LNCaP clone FGC (cell line): ENCODE measurements at regions not wholly inside any gene's neighbourhood (a gene's known extent, or its start where the extent isn't known, plus 50 kb on each side); places are given as distances from the start of the nearest gene placed in this dataset.

Experiments
- DNase-seq: peaks from one replicate; pipeline ENCODE4 v3.0.0-alpha.2; 2011; ENCODE audit warnings: low read depth
- H3K4me3 ChIP-seq: 2 replicates; pipeline ENCODE4 v1.5.1; 2011; ENCODE audit warnings: mild to moderate bottlenecking, low read depth, low read length, control low read depth
- CTCF ChIP-seq: IDR thresholded peaks from 2 replicates; pipeline ENCODE4 v1.5.1; 2012; ENCODE audit warnings: mild to moderate bottlenecking; ENCODE audit not compliant: control insufficient read depth, insufficient read depth; ENCODE audit errors: extremely low read depth

DNA sequence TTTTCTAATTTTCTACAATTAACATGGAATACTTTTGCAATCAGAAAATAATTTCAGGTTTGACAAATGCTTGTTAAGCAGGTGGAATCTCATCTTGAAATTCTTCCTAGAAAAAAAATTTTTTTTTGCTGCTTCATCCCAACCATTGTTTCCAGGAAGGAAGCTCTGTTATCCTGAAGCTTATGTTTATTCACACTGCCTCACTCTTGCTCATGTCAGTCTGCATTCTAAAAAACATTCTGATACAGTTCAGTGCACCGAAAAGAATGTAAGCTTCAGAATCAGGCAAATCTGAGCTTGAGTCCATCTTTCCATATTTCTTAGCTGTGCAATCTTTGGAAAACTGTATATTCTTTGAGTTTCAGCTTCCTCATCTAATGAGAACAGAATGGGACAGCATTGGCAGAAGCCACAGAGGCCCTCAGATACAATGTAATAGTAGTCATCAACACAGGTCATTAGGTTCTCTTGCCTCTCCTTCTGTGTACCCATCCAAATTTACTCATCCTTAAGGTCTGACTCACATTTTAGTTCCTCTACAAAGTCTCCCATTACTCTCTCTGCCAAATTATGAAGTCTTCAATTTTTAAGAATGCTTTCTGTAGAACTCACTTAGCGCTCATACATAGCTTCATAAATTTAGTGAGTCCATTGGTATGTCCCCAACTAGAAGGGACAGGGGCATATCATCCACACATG lies 881.8 kb upstream of the NR2F2 start:
- H3K4me3 ChIP-seq = no peak overlapping the region
- no peak for TF ChIP-seq CTCF
- no peak for DNase-seq

DNA sequence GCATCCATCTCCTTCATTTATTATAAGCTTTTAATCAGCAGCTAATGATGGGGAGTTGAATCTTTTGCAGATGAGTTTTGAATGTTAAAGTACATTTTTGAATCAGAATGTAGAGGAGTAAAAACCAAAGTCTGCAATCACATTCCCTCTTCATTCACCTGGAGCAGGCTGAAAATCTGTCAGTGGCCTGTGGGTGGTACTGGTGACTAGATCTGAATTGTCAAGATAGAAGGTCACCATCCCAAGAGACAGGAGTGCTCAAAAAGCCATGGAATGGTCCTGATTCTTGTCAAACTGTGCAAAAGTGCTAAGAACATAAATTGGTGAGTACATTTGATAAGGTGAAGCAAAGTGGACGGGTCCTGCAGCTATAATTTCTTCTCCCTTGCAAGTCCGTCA lies 881.3 kb upstream of the NR2F2 start:
- no peak overlapping the region for H3K4me3 ChIP-seq
- no peak for DNase-seq
- no peak for TF ChIP-seq CTCF

- TF ChIP-seq CTCF = no peak
- DNase-seq = no peak
- H3K4me3 ChIP-seq = no peak overlapping the region
Measured at GRCh38 chr15:95450413-95450812, 880.1 kb upstream of the NR2F2 start.

DNA sequence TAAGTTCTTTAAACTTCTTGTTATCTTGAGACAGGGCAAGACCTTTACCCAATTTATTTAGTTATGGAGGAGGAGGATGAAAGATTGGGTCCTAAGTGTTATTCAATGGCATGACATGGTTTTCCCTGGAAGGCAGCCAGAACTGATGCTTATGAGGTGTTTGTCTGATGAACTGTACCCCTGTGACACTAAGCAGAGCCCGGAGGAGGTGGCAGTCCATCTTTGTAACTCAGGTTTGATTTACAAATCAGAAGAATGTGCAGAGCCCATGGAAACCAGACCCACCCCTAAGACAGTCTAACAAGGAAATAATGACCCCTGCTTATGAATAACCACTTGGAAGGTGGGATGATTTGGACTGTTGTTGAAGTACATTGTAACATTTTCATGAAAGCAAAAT lies 878.6 kb upstream of the NR2F2 start:
- TF ChIP-seq CTCF = no peak
- H3K4me3 ChIP-seq = no peak overlapping the region
- DNase-seq = no peak

DNA sequence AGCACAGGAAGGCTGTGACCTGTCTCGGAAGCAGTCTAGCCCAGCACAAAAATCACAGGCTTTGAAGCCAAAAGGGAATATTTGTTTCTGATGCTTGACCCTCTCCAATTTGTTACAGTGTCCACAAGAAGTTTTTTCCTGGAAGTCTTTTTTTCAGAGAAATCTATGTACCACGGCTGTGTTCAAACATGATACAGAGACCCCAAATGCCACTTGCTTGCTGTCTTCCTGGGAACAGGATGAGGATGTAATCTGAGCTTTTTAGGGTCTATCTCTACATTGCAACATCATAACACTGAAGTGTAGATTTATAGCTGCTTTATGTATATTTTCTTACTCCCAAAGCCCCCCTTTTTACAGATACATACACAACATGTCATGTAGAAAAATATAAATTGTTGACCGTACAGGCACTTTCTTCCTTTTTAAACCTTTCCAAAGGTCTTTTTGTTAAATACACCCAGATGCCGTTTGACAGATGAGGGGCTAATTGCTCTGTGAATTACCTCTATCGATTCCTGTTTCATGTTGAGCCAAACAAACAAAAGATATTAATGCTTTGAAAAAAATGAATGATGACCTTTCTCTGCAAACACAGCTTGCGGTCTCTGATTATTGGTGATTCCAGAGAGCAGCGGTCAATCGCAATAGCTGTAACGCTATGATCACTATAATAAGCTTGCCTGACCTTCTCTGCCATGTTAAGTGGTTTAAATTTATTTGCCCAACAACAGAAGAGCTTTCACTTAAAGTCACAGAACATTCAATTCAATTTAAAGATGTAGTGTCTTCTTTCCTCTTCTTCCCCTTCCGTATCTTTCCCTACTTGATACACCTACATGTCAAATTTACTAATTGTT lies 875.9 kb upstream of the NR2F2 start:
- TF ChIP-seq CTCF = no peak
- H3K4me3 ChIP-seq = no peak overlapping the region
- DNase-seq = no peak

- no peak for DNase-seq
- H3K4me3 ChIP-seq = no peak overlapping the region
- no peak for TF ChIP-seq CTCF
Measured at GRCh38 chr15:95457520-95457919, 873.0 kb upstream of the NR2F2 start.

DNA sequence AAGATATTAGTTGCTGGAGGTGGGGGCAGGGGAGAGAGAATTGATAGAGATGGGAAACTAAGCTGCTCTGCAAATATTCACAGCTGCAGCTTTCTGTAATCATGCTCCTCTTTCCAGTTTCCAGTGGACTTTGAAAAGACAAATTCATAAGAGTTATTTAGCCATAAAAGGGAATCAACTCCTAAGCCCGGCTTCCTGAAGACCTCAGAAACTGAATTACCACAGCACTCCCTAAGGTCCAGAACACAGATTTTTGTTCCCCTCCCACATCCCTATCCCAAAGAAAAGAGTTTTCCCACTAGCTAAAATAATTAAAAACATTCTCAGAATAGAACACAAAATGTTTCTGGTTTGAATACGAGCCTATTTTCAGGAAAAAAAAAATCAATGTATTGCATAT lies 871.8 kb upstream of the NR2F2 start:
- no peak for DNase-seq
- TF ChIP-seq CTCF = no peak
- H3K4me3 ChIP-seq = no peak overlapping the region
